ENCODE measurements at regions not wholly inside any gene's neighbourhood (a gene's known extent, or its start where the extent isn't known, plus 50 kb on each side); places are given as distances from the start of the nearest gene placed in this dataset.

DNA sequence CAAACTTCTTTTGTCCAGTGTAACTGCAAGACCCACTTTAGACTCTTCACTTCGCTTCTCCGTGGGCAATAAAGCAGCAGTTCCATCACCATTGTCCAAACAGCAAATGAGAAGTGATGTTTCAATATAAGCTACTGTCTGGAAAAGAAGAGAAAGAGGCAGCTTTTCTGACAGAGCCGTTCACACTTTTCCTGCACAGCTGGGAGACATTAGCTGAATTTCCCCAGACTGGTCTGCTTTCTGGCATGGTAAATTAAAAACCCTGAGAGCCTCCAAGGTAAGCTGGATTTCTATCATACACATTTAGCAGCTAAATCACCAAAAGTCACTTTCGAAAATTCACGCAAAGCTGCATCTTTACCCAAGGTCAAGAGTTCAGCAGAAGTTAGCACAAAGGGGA is 108.5 kb upstream of the CMC1 start:
- TF ChIP-seq, protein P1, sequence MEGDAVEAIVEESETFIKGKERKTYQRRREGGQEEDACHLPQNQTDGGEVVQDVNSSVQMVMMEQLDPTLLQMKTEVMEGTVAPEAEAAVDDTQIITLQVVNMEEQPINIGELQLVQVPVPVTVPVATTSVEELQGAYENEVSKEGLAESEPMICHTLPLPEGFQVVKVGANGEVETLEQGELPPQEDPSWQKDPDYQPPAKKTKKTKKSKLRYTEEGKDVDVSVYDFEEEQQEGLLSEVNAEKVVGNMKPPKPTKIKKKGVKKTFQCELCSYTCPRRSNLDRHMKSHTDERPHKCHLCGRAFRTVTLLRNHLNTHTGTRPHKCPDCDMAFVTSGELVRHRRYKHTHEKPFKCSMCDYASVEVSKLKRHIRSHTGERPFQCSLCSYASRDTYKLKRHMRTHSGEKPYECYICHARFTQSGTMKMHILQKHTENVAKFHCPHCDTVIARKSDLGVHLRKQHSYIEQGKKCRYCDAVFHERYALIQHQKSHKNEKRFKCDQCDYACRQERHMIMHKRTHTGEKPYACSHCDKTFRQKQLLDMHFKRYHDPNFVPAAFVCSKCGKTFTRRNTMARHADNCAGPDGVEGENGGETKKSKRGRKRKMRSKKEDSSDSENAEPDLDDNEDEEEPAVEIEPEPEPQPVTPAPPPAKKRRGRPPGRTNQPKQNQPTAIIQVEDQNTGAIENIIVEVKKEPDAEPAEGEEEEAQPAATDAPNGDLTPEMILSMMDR (conservative IDR thresholded peaks at IDR 0.05) = no peak
- TF ChIP-seq ZFX (IDR thresholded peaks at IDR 0.05) = no peak

All from C4-2B (cell line).